NCI-H82 (cell line): ENCODE measurements at regions not wholly inside any gene's neighbourhood (a gene's known extent, or its start where the extent isn't known, plus 50 kb on each side); places are given as distances from the start of the nearest gene placed in this dataset.
A peak's percentile ranks its signal among the peaks of the same experiment; 100 is the strongest.

Source experiments
- DNase-seq: peaks from one replicate; lab custom pipeline; 2025; lab: John Stamatoyannopoulos, UW

DNA sequence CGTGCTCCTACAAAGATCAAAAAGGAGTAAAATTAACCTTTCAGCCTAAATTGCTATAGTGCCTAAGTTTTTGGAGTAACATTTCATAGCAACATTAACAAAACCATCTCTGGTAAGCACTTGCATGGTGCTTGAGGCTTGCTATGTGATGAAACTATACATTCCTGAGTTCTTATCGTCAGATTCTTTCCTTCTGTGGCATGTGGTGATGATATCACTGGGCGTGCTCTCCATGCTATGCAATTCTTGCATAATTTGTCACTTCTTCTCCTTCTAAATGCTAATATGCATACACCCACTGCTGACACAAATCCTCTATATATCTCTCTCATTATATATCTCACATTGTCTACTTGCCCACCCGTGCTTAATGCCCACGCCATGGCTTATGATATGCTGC is 2019.9 kb downstream of the MAT2B start:
- DNase-seq = no peak

DNA sequence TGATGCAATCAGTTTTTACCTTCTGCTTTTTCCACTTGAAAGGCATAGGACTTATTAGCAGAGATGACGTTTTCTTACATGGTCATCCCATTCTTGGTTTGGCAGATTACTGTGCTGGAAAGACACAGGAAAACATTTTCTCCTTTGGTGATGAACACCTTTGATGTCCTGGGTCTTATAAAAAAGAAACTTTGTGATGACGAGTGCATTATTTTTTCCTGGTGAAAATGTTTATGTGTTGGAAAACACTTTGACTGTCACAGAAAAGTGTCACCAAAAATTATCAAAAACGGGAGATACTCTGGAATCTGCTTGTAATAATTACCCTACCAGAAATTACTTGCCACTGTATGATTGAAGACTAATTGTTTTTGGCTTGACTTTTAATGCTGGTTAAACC is 2020.9 kb downstream of the MAT2B start:
- no peak for DNase-seq

DNA sequence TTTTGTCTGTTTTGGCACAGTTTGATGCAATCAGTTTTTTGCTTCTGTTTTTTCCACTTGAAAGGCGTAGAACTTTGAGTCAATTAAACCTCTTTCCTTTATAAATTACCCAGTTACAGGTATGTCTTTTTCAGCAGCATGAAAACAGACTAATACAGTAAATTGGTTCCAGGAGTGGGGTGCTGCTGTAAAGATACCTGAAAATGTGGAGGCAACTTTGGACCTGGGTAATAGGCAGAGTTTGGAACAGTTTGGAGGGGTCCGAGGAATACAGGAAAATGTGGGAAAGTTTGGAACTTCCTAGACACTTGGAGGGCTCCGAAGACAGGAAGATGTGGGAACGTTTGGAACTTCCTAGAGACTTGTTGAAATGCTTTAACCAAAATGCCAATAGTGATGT is 2022.2 kb downstream of the MAT2B start:
- no peak for DNase-seq

DNA sequence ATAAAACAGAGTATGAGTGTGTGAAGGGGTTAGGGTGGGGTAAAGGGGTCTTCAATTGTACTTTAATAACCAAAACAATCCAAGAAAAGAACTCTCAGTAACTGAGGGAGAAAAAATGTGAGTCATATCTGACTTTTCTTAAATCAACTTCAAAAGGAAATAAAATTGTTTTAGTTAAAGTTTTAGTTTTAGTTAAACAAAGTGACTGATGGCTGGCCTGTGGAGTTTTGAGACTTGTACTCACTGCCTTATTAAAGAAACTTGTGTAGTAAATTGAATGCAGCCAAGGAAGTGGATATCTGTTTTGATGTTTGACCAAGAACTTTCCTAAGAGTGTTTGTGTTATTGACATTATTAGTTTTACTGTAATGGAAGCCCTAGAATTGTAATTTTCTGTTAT is 2032.6 kb downstream of the MAT2B start:
- no peak for DNase-seq

DNA sequence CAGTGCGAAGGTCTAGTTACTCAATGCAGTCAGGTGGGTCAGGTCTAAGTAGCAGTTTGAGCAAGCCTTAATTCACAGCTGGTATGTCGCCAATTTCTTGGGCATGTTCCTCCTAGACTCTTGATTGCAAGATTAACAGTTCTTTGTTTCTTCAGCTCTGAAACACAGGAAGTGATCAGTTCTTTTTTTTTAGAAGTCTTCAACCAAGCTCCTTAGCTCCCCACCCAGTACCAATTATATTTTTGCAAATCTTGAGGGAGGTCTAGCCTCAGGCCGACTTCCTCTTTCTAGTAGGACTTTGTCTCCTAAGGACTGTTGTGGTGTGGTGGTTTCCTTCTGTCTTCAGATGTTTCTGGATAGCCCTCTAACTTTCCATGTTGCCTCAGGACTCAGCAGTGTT is 2054.2 kb downstream of the MAT2B start:
- no peak for DNase-seq

- DNase-seq = no peak
These were observed 2055.2 kb downstream of the MAT2B start for GRCh38 chr5:165560648-165561047.

- peak; percentile 39 for DNase-seq
These were observed 2060.5 kb downstream of the MAT2B start for GRCh38 chr5:165565911-165566310.

DNA sequence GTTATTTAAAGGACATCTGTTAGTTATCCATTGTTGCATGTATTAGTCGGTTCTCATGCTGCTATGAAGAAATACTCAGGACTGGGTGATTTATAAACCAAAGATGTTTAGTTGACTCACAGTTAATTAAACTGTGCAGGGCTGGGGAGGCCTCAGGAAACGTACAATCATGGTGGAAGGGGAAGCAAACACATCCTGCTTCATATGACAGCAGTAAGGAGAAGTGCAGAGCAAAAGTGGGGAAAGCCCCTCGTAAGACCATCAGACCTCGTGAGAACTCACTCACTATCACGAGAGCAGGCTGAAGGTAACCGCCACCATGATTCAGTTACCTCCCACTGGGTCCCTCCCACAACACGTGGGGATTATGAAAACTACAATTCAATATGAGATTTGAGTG is 2064.1 kb downstream of the MAT2B start:
- DNase-seq = no peak

GRCh38 chr5:165573445-165573844 is 2068.0 kb downstream of the MAT2B start:
- no peak for DNase-seq

DNA sequence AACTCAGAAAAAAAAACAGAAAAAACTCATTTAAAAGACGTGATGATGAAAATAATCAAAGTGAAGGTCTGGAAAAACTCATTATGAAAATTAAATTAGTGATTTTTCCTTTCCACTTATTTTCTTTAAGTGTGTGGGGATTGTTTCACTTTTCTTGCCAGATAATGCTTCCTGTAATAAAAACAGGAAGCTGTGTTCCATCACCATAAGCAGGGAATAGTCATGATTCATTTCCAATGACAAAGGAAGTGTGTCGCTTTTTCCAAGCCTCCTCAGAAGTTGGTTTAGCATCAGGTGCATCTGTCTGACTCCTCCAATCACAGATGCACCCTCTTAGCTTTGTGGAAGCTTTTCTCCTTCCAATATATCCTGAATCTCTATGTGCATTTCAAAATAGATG is 2068.7 kb downstream of the MAT2B start:
- DNase-seq = no peak

- DNase-seq = no peak
These were observed 2071.4 kb downstream of the MAT2B start for GRCh38 chr5:165576678-165577275.

DNA sequence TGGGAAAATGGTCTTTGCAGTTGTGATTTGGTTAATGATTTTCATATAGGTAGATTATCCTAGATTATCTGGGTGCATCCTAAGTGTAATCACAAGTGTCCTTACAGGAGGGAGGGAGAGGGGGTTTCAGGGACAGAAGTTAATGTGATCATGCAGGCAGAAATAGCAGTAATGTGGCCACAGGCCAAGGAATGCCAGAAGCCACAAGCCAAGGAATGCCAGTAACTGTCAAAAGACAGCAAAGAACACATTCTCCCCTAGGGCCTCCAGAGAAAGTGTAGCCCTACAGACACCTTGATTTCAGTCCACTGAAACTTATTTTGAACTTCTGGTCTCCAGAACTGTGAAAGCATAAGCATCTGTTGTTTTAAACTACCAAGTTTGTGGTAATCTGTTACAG is 2074.5 kb downstream of the MAT2B start:
- no peak for DNase-seq

DNA sequence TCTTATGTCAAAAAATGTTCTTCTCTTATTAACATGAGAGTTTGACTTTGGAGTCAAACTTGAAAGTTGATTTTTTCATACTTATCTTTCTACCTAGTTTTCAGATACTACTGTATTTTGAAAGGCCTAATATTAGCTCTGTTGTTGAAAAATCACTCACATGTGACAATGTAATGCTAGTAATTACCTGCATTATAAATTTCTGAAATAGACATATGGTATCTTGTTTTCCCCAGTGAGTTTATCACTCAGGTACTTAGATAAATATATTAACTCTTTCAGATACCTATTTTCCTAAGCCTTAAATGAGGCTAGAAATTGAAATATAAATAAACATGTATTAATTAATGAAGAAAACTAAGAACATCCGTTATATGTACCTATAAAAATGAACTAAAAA is 2089.3 kb downstream of the MAT2B start:
- no peak for DNase-seq

DNA sequence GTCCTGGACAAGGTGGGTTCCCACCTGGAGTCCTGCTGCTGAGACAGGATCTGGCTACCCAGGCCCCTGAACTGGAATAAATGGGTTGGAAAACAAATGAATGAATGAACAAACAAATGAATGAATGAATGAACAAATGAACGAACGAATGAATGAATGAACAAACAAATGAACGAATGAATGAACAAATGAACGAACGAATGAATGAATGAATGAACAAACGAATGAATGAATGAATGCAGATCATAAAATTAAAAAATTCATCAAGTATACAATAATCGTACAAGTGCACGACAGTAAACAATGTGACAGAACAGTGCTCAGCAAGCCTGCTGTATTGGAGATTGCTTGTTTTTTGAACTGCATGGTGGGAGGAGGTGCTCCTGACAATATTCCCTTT is 2097.1 kb downstream of the MAT2B start:
- no peak for DNase-seq

DNA sequence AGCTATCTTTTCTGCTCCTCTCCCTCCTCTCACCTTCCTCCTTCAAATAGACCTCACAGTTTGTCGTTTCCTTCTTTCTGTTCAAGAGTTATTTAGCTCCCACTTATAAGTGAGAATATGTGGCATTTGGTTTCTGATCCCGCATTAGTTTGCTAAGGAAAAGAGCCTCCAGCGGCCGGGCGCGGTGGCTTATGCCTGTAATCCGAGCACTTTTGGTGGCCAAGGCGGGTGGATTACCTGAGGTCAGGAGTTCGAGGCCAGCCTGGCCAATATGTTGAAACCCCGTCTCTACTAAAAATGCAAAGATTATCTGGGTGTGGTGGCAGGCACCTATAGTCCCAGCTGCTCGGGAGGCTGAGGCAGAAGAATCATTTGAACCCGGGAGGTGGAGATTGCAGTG is 2101.6 kb downstream of the MAT2B start:
- no peak for DNase-seq

GRCh38 chr5:165609871-165610270 is 2104.5 kb downstream of the MAT2B start:
- no peak for DNase-seq

DNA sequence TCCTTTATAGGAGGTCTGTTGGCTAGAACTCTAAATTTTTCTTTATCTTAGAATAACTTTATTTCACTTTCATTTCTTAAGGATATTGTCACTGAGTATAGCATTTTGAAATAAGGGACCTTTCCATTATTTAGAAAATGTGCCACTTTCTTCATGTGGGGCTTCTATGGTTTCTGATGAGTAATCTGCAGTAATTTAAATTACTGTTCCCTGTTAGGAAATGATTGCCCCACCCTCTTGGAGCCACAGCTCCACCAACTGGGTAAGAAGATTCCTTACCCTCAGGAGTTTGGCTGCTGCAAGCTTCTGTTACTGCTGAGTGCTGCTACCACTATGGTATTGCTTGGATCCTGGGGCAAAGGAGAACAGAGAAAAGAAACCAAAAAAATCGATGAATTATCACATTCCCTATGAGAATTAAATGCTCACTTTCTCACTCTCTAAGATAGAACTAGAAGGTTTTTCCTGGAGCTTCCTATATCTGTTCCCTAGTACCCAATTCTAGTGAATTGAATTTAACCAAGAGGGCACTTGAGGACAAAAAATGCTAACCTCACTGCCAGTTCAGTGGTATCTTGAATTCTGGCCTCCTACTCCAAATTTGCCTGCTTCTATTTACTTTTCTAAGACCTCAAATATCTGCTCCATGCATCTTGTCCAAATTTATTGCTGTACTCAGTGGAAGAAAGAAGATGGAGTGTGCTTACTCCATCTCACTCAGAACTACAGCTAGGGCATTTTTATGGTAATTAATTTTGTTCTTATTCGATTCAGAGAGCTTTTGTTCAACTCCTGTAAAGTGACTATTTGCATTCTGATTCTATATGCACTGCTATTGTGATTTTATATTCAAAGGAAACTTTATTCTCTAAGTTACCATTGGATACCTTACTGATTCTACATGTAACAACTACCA is 2111.3 kb downstream of the MAT2B start:
- DNase-seq = no peak

DNA sequence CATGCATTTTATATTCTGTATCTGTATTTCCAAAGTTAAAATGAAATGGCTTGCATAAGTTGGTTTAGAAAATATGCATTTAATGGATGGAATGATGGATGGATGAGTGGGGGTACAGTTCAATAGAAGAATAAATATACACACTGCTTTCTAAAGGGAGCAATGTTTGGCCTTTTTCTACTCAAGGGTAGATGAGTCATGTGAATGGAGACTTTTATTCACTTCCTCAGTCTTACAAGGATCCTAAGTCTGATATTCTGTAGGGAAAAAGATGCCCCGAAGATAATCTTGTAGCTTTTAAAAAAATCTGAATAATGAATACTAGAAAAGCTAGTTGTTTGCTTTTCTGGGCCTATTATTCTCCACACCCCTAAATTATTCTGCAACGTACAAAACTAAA is 2112.1 kb downstream of the MAT2B start:
- no peak for DNase-seq

GRCh38 chr5:165620394-165620793 is 2115.0 kb downstream of the MAT2B start:
- DNase-seq = no peak

GRCh38 chr5:165622864-165623536 is 2117.6 kb downstream of the MAT2B start:
- no peak for DNase-seq

GRCh38 chr5:165624166-165624946 is 2118.9 kb downstream of the MAT2B start:
- no peak for DNase-seq

GRCh38 chr5:165626161-165626560 is 2120.7 kb downstream of the MAT2B start:
- no peak for DNase-seq
